ENCODE measurements at regions not wholly inside any gene's neighbourhood (a gene's known extent, or its start where the extent isn't known, plus 50 kb on each side); places are given as distances from the start of the nearest gene placed in this dataset.

DNA sequence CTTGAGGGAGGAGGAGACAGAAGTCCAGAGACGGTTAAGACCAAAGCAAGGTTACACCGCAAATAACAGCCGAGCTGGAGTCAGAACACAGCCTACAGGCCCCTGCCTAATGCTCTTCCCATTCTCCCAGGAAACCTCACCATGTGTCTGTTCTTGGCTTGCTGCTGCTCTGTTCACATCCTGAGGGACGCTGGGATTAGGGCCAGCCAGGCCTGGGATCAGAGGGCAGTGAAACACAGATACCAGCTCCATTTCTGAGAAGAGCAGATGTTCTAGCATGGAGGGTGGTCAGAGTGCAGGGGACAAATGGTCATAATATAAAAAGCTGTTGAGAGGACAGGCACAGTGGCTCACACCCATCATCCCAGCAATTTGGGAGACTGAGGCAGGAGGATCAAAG, 124.8 kb upstream of the LARP1 start:
- POLR2A ChIA-PET = no interaction called here
- no peaks in the 10 kb centered on the region for H3K79me2 ChIP-seq (ENCODE audit: control insufficient read depth, insufficient read depth, low read length)
- H4K20me1 ChIP-seq (replicated peaks; ENCODE audit: control insufficient read depth, extremely low read depth, insufficient read depth, low read length) = no peaks in the 10 kb centered on the region
- dilution Hi-C loops (cut with MboI; ENCODE audit: extremely low pct_ligation_motif_present, low sequenced_read_pairs) (no loop called here), intact Hi-C loops (cut with micrococcal nuclease) (no loop called here)
- no peak overlapping the region for H3K4me2 ChIP-seq (ENCODE audit: insufficient read depth, low read length)
- H3K27me3 ChIP-seq (ENCODE audit: control insufficient read depth in 2 of 2, insufficient read depth in 2 of 2, low read length in 2 of 2) = peaks cover 2% of the 10 kb centered on the region in 2 experiments
- H3K9me1 ChIP-seq (replicated peaks; ENCODE audit: control insufficient read depth, extremely low read depth, insufficient read depth, low read length) = no peaks in the 10 kb centered on the region
- no TSS peak for BruUV-seq (replicated peaks)
- DNase-seq (ENCODE audit: low read depth, low spot score) (no peak), FAIRE-seq (no peak)
- TF ChIP-seq POLR2AphosphoS5 (IDR thresholded peaks at IDR 0.05; ENCODE audit: insufficient read depth, low read depth, low read length) (no peak), JUN (IDR thresholded peaks at IDR 0.05; ENCODE audit: borderline replicate concordance, insufficient read depth, insufficient read length, low read depth) (no peak), GATA2 (IDR thresholded peaks at IDR 0.05; ENCODE audit: insufficient read depth, insufficient read length, low read depth, low read length) (no peak), FOS (IDR thresholded peaks at IDR 0.05; ENCODE audit: borderline replicate concordance, insufficient read depth, low read length) (no peak), EZH2 (IDR thresholded peaks at IDR 0.05; ENCODE audit: borderline replicate concordance, low read depth, low read length, severe bottlenecking) (no peak), MYC (IDR thresholded peaks at IDR 0.05; ENCODE audit: low read depth, low read length) (no peak), POLR2A (IDR thresholded peaks at IDR 0.05; ENCODE audit: low read depth, low read length) (no peak)
- TF ChIP-seq, protein P1, sequence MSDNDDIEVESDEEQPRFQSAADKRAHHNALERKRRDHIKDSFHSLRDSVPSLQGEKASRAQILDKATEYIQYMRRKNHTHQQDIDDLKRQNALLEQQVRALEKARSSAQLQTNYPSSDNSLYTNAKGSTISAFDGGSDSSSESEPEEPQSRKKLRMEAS (IDR thresholded peaks at IDR 0.05; ENCODE audit: insufficient read depth, insufficient read length) = no peak
- TF ChIP-seq, protein P2, sequence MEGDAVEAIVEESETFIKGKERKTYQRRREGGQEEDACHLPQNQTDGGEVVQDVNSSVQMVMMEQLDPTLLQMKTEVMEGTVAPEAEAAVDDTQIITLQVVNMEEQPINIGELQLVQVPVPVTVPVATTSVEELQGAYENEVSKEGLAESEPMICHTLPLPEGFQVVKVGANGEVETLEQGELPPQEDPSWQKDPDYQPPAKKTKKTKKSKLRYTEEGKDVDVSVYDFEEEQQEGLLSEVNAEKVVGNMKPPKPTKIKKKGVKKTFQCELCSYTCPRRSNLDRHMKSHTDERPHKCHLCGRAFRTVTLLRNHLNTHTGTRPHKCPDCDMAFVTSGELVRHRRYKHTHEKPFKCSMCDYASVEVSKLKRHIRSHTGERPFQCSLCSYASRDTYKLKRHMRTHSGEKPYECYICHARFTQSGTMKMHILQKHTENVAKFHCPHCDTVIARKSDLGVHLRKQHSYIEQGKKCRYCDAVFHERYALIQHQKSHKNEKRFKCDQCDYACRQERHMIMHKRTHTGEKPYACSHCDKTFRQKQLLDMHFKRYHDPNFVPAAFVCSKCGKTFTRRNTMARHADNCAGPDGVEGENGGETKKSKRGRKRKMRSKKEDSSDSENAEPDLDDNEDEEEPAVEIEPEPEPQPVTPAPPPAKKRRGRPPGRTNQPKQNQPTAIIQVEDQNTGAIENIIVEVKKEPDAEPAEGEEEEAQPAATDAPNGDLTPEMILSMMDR (IDR thresholded peaks at IDR 0.05; ENCODE audit: extremely low read depth in 1 of 2, insufficient read depth in 1 of 2, low read depth in 1 of 2, low read length in 2 of 2) = no peak
- no peak overlapping the region for H3K4me3 ChIP-seq (replicated peaks in 1 of 3; ENCODE audit: insufficient read depth in 1 of 3, low read depth in 1 of 3, low read length in 3 of 3)
- CTCF ChIA-PET = interaction anchor here (1.1 to 3.0 kb wide), 3 partner anchors 110 to 656 kb away, joined by 4 to 10 read pairs (median 6); no protein-coding TSS in a partner anchor
- H3K27ac ChIP-seq (ENCODE audit: insufficient read depth, low read depth, low read length) = no peak overlapping the region
- no peaks in the 10 kb centered on the region for H3K36me3 ChIP-seq (ENCODE audit: control insufficient read depth in 2 of 2, extremely low read depth in 1 of 2, insufficient read depth in 2 of 2, low read length in 2 of 2)
- H3K9ac ChIP-seq (replicated peaks; ENCODE audit: extremely low read depth, insufficient read depth, low read length) = no peak overlapping the region
- H3K4me1 ChIP-seq (ENCODE audit: control insufficient read depth, extremely low read depth, insufficient read depth, low read length) = no peaks in the 10 kb centered on the region
- no peak overlapping the region for H2AFZ ChIP-seq (ENCODE audit: low read depth, low read length)
- H3K9me3 ChIP-seq (replicated peaks; ENCODE audit: control insufficient read depth, insufficient read depth, low read length) = no peaks in the 10 kb centered on the region

Measured in endothelial cell of umbilical vein (primary cell).